H9 (cell line): ENCODE measurements at regions not wholly inside any gene's neighbourhood (a gene's known extent, or its start where the extent isn't known, plus 50 kb on each side); places are given as distances from the start of the nearest gene placed in this dataset.

Experiments
- DNase-seq: peaks from one replicate; pipeline ENCODE4 v3.0.0-alpha.2; 2017
- H2AFZ ChIP-seq: one replicate; pipeline ENCODE4 v1.6.1; 2013; ENCODE audit warnings: mild to moderate bottlenecking, low read length, control low read depth, moderate library complexity
- H2AK5ac ChIP-seq: 2 replicates; pipeline ENCODE4 v1.6.1; 2013; ENCODE audit warnings: low read length, control low read depth, mixed read lengths; ENCODE audit not compliant: insufficient read length
- H2BK120ac ChIP-seq: one replicate; pipeline ENCODE4 v1.6.1; 2013; ENCODE audit warnings: low read depth, mild to moderate bottlenecking, low read length, control low read depth, inconsistent platforms; ENCODE audit not compliant: poor library complexity, severe bottlenecking
- H2BK12ac ChIP-seq: 2 replicates; pipeline ENCODE4 v1.6.1; 2013; ENCODE audit warnings: low read length, control low read depth, mixed read lengths, low read depth; ENCODE audit not compliant: insufficient read length
- H2BK15ac ChIP-seq: 2 replicates; pipeline ENCODE4 v1.6.1; 2013; ENCODE audit warnings: low read depth, low read length, control low read depth
- H2BK20ac ChIP-seq: one replicate; pipeline ENCODE4 v1.6.1; 2013; ENCODE audit warnings: low read depth, mild to moderate bottlenecking, low read length, control low read depth, inconsistent platforms; ENCODE audit not compliant: poor library complexity, severe bottlenecking
- H2BK5ac ChIP-seq: 2 replicates; pipeline ENCODE4 v1.6.1; 2013; ENCODE audit warnings: low read length, control low read depth, mixed read lengths; ENCODE audit not compliant: insufficient read length
- H3K14ac ChIP-seq: 2 replicates; pipeline ENCODE4 v1.6.1; 2013; ENCODE audit warnings: low read length, control low read depth; ENCODE audit not compliant: insufficient read depth
- H3K18ac ChIP-seq: 2 replicates; pipeline ENCODE4 v1.6.1; 2013; ENCODE audit warnings: low read depth, mild to moderate bottlenecking, mixed read lengths, low read length, control low read depth; ENCODE audit not compliant: insufficient read length
- H3K23ac ChIP-seq: 2 replicates; pipeline ENCODE4 v1.6.1; 2013; ENCODE audit warnings: low read length, control low read depth, mixed read lengths, low read depth; ENCODE audit not compliant: insufficient read length
- H3K23me2 ChIP-seq: 2 replicates; pipeline ENCODE4 v1.6.1; 2013; ENCODE audit warnings: low read depth, mild to moderate bottlenecking, mixed read lengths, low read length, control low read depth; ENCODE audit not compliant: insufficient read length, poor library complexity, severe bottlenecking
- H3K27ac ChIP-seq: 2 replicates; pipeline ENCODE4 v1.5.1; 2013; ENCODE audit warnings: low read length, control low read depth, mixed read lengths, low read depth; ENCODE audit not compliant: insufficient read length
- H3K27me3 ChIP-seq: 2 replicates; pipeline ENCODE4 v1.6.1; 2013; ENCODE audit warnings: low read length, control low read depth, inconsistent platforms; ENCODE audit not compliant: insufficient read depth
- H3K4ac ChIP-seq: 2 replicates; pipeline ENCODE4 v1.6.1; 2013; ENCODE audit warnings: low read depth, mild to moderate bottlenecking, control low read depth, inconsistent platforms, low read length, moderate library complexity
- H3K4me1 ChIP-seq: 2 replicates; pipeline ENCODE4 v1.6.1; 2013; ENCODE audit warnings: low read length, control low read depth, inconsistent platforms; ENCODE audit not compliant: insufficient read depth
- H3K4me2 ChIP-seq: 2 replicates; pipeline ENCODE4 v1.6.1; 2013; ENCODE audit warnings: low read length, control low read depth, mixed read lengths; ENCODE audit not compliant: insufficient read length, insufficient read depth
- H3K56ac ChIP-seq: 2 replicates; pipeline ENCODE4 v1.6.1; 2013; ENCODE audit warnings: low read depth, mild to moderate bottlenecking, mixed read lengths, low read length, control low read depth; ENCODE audit not compliant: insufficient read length
- H3K79me1 ChIP-seq: 2 replicates; pipeline ENCODE4 v1.6.1; 2013; ENCODE audit warnings: low read depth, mild to moderate bottlenecking, moderate library complexity, low read length, control low read depth, inconsistent platforms; ENCODE audit not compliant: insufficient read depth, poor library complexity, severe bottlenecking
- H3K79me2 ChIP-seq: 2 replicates; pipeline ENCODE4 v1.6.1; 2013; ENCODE audit warnings: low read length, control low read depth, inconsistent platforms; ENCODE audit not compliant: insufficient read depth
- H3K9ac ChIP-seq: 2 replicates; pipeline ENCODE4 v1.6.1; 2013; ENCODE audit warnings: low read length, control low read depth, mixed read lengths; ENCODE audit not compliant: insufficient read length; ENCODE audit errors: extremely low read depth
- H3K9me3 ChIP-seq: one replicate; pipeline ENCODE4 v1.6.1; 2013; ENCODE audit warnings: low read depth, low read length, inconsistent platforms; ENCODE audit not compliant: control insufficient read depth
- H3T11ph ChIP-seq: one replicate; pipeline ENCODE4 v1.6.1; 2013; ENCODE audit warnings: mild to moderate bottlenecking, low read length, control low read depth, inconsistent platforms
- H4K20me1 ChIP-seq: one replicate; pipeline ENCODE4 v1.6.1; 2013; ENCODE audit not compliant: control insufficient read depth, insufficient read length, insufficient read depth
- H4K5ac ChIP-seq: 2 replicates; pipeline ENCODE4 v1.6.1; 2013; ENCODE audit warnings: low read depth, mild to moderate bottlenecking, mixed read lengths, low read length, control low read depth; ENCODE audit not compliant: insufficient read length
- H4K8ac ChIP-seq: replicated peaks from 2 replicates; pipeline ENCODE4 v1.6.1; 2013; ENCODE audit warnings: low read length, control low read depth, mixed read lengths, low read depth; ENCODE audit not compliant: insufficient read length
- H4K91ac ChIP-seq: 2 replicates; pipeline ENCODE4 v1.6.1; 2013; ENCODE audit warnings: low read depth, mild to moderate bottlenecking, moderate library complexity, mixed read lengths, low read length, control low read depth; ENCODE audit not compliant: insufficient read length
- H3K27ac Mint-ChIP-seq, 3 experiments: 2 replicates in 2 of 3; 3 replicates in 1 of 3; pipeline ENCODE4 v1.8.0; 2020 to 2021; ENCODE audit warnings: mixed read lengths in 3 of 3, mild to moderate bottlenecking in 1 of 3, moderate library complexity in 1 of 3
- H3K27me3 Mint-ChIP-seq: 2 replicates; pipeline ENCODE4 v1.8.0; 2021; ENCODE audit warnings: low read depth, mild to moderate bottlenecking, moderate library complexity, mixed read lengths
- H3K36me3 Mint-ChIP-seq, 3 experiments: 2 replicates in 2 of 3; 3 replicates in 1 of 3; pipeline ENCODE4 v1.8.0; 2020 to 2021; ENCODE audit warnings: low read depth in 3 of 3, mixed read lengths in 3 of 3; ENCODE audit not compliant: insufficient read depth in 1 of 3
- H3K4me1 Mint-ChIP-seq, 2 experiments: 2 replicates each; pipeline ENCODE4 v1.8.0; 2020; ENCODE audit warnings: mixed read lengths in 2 of 2
- H3K4me3 Mint-ChIP-seq, 2 experiments: 2 replicates in 1 of 2; 3 replicates in 1 of 2; pipeline ENCODE4 v1.8.0; 2020 to 2021; ENCODE audit warnings: mild to moderate bottlenecking in 2 of 2, mixed read lengths in 2 of 2, moderate library complexity in 1 of 2
- H3K9me3 Mint-ChIP-seq, 2 experiments: 2 replicates in 1 of 2; 3 replicates in 1 of 2; pipeline ENCODE4 v1.8.0; 2020; ENCODE audit warnings: mild to moderate bottlenecking in 2 of 2, mixed read lengths in 2 of 2, moderate library complexity in 1 of 2
- CTCF ChIP-seq: fragments of 200-600 bp; sonication (generic); conservative IDR thresholded peaks from 3 replicates; pipeline ENCODE4 v1.8.0; 2021; ENCODE audit warnings: antibody characterized with exemption, mild to moderate bottlenecking
- WGBS: extraction: QIAGEN DNeasy Blood & Tissue Kit; methylation state at CpG from one replicate; pipeline ENCODE4 v1.1.7; 2013; ENCODE audit warnings: missing lambda C conversion rate, low lambda C conversion rate, mixed read lengths; ENCODE audit not compliant: insufficient read length; ENCODE audit errors: extremely low coverage; 5-methylcytosine and 5-hydroxymethylcytosine counted together

GRCh38 chr9:7392148-7392547 is 407.4 kb downstream of the DMAC1 start:
- Histone ChIP-seq H3K9me3 (no peaks in the 10 kb centered on the region), H3T11ph (no peak overlapping the region), H2BK12ac (no peak overlapping the region), H3K23ac (no peak overlapping the region), H4K91ac (no peak overlapping the region), H3K4me2 (no peak overlapping the region), H3K18ac (no peak overlapping the region), H3K23me2 (no peaks in the 10 kb centered on the region), H2AFZ (no peak overlapping the region), H3K14ac (no peak overlapping the region), H3K9ac (no peak overlapping the region), H2BK20ac (no peak overlapping the region), H2BK120ac (no peak overlapping the region), H4K20me1 (no peaks in the 10 kb centered on the region), H4K8ac (no peak overlapping the region), H3K27me3 (no peaks in the 10 kb centered on the region), H2AK5ac (no peak overlapping the region), H3K56ac (no peak overlapping the region), H2BK15ac (no peak overlapping the region), H3K4ac (no peak overlapping the region), H2BK5ac (no peak overlapping the region), H3K27ac (no peak overlapping the region), H4K5ac (no peak overlapping the region), H3K79me2 (no peaks in the 10 kb centered on the region), H3K4me1 (no peaks in the 10 kb centered on the region), H3K79me1 (no peaks in the 10 kb centered on the region)
- Mint-ChIP-seq H3K27me3 (no peaks in the 10 kb centered on the region; the same call in 1 of the 2 replicates), H3K27ac (no peak overlapping the region), H3K9me3 (no peaks in the 10 kb centered on the region), H3K4me1 (no peaks in the 10 kb centered on the region; a peak in 1 of 4 replicates), H3K36me3 (no peaks in the 10 kb centered on the region), H3K4me3 (no peak overlapping the region)
- DNase-seq: no peak
- WGBS: no CpG with 5 or more reads among the region's 3 CpGs
- no peak for TF ChIP-seq CTCF
